ENCODE measurements at regions not wholly inside any gene's neighbourhood (a gene's known extent, or its start where the extent isn't known, plus 50 kb on each side); places are given as distances from the start of the nearest gene placed in this dataset.

- H3K9me3 ChIP-seq (ENCODE audit: low read depth, low read length, poor library complexity, severe bottlenecking), result no peaks in the 10 kb centered on the region
- H3K27ac ChIP-seq (ENCODE audit: low read depth, low read length, poor library complexity, severe bottlenecking), result no peak overlapping the region
- ChIA-PET CTCF (no interaction called here), POLR2A (ENCODE audit: low non-redundant PET) (no interaction called here)
- H3K27me3 ChIP-seq (replicated peaks; ENCODE audit: insufficient read depth, low read depth, low read length, poor library complexity), result peaks cover 5% of the 10 kb centered on the region
- intact Hi-C loops (cut with micrococcal nuclease; ENCODE audit: unreplicated experiment), result no loop called here
- peaks cover 8% of the 10 kb centered on the region for H3K4me1 ChIP-seq (ENCODE audit: insufficient read depth, low read length, poor library complexity, severe bottlenecking)
- no peaks in the 10 kb centered on the region for H3K36me3 ChIP-seq (ENCODE audit: insufficient read depth, low read length, poor library complexity, severe bottlenecking)
- TF ChIP-seq CTCF (conservative IDR thresholded peaks at IDR 0.05; ENCODE audit: low read depth, low read length) (no peak), EZH2 (IDR thresholded peaks at IDR 0.05; ENCODE audit: borderline replicate concordance, low read depth, low read length, poor library complexity, severe bottlenecking) (no peak)
- no peak for DNase-seq (ENCODE audit: low spot score)
- H3K4me3 ChIP-seq (ENCODE audit: low read depth, low read length, poor library complexity, severe bottlenecking), result no peak overlapping the region
- BruUV-seq (replicated peaks), result no TSS peak
Observed at GRCh38 chr4:38193236-38193863, 233.2 kb downstream of the PTTG2 start.

GRCh38 chr4:38194047-38194602 is 233.9 kb downstream of the PTTG2 start:
- intact Hi-C loops (cut with micrococcal nuclease; ENCODE audit: unreplicated experiment), result no loop called here
- no peaks in the 10 kb centered on the region for H3K9me3 ChIP-seq (ENCODE audit: low read depth, low read length, poor library complexity, severe bottlenecking)
- H3K36me3 ChIP-seq (ENCODE audit: insufficient read depth, low read length, poor library complexity, severe bottlenecking), result no peaks in the 10 kb centered on the region
- H3K4me1 ChIP-seq (ENCODE audit: insufficient read depth, low read length, poor library complexity, severe bottlenecking), result peaks cover 8% of the 10 kb centered on the region
- ChIA-PET CTCF (no interaction called here), POLR2A (ENCODE audit: low non-redundant PET) (no interaction called here)
- H3K27me3 ChIP-seq (replicated peaks; ENCODE audit: insufficient read depth, low read depth, low read length, poor library complexity), result peaks cover 5% of the 10 kb centered on the region
- no peak overlapping the region for H3K27ac ChIP-seq (ENCODE audit: low read depth, low read length, poor library complexity, severe bottlenecking)
- no peak for DNase-seq (ENCODE audit: low spot score)
- TF ChIP-seq EZH2 (IDR thresholded peaks at IDR 0.05; ENCODE audit: borderline replicate concordance, low read depth, low read length, poor library complexity, severe bottlenecking) (no peak), CTCF (conservative IDR thresholded peaks at IDR 0.05; ENCODE audit: low read depth, low read length) (no peak)
- no peak overlapping the region for H3K4me3 ChIP-seq (ENCODE audit: low read depth, low read length, poor library complexity, severe bottlenecking)
- BruUV-seq (replicated peaks), result no TSS peak

- CTCF ChIA-PET, result no interaction called here
- peaks cover 6% of the 10 kb centered on the region for H3K4me1 ChIP-seq (ENCODE audit: insufficient read depth, low read length, poor library complexity, severe bottlenecking)
- no peak overlapping the region for H3K27ac ChIP-seq (ENCODE audit: low read depth, low read length, poor library complexity, severe bottlenecking)
- TF ChIP-seq EZH2 (IDR thresholded peaks at IDR 0.05; ENCODE audit: borderline replicate concordance, low read depth, low read length, poor library complexity, severe bottlenecking), result no peak
- H3K4me3 ChIP-seq (ENCODE audit: low read depth, low read length, poor library complexity, severe bottlenecking), result no peak overlapping the region
- H3K27me3 ChIP-seq (replicated peaks; ENCODE audit: insufficient read depth, low read depth, low read length, poor library complexity), result peaks cover 10% of the 10 kb centered on the region
- no TSS peak for BruUV-seq (replicated peaks)
- no peaks in the 10 kb centered on the region for H3K9me3 ChIP-seq (ENCODE audit: low read depth, low read length, poor library complexity, severe bottlenecking)
- H3K36me3 ChIP-seq (ENCODE audit: insufficient read depth, low read length, poor library complexity, severe bottlenecking), result no peaks in the 10 kb centered on the region
- no peak for DNase-seq (ENCODE audit: low spot score)
- POLR2A ChIA-PET (ENCODE audit: low non-redundant PET), result no interaction called here
- intact Hi-C loops (cut with micrococcal nuclease; ENCODE audit: unreplicated experiment), result no loop called here
Observed at GRCh38 chr4:38195486-38195885, 235.3 kb downstream of the PTTG2 start.

- BruUV-seq (replicated peaks), result no TSS peak
- TF ChIP-seq CTCF (conservative IDR thresholded peaks at IDR 0.05; ENCODE audit: low read depth, low read length) (no peak), EZH2 (IDR thresholded peaks at IDR 0.05; ENCODE audit: borderline replicate concordance, low read depth, low read length, poor library complexity, severe bottlenecking) (no peak)
Observed at GRCh38 chr4:38195911-38196310, 235.7 kb downstream of the PTTG2 start.

More at GRCh38 chr4:38195911-38196310, 235.7 kb downstream of the PTTG2 start:
- Histone ChIP-seq H3K27ac (ENCODE audit: low read depth, low read length, poor library complexity, severe bottlenecking) (no peak overlapping the region), H3K9me3 (ENCODE audit: low read depth, low read length, poor library complexity, severe bottlenecking) (no peaks in the 10 kb centered on the region), H3K36me3 (ENCODE audit: insufficient read depth, low read length, poor library complexity, severe bottlenecking) (no peaks in the 10 kb centered on the region), H3K4me1 (ENCODE audit: insufficient read depth, low read length, poor library complexity, severe bottlenecking) (peaks cover 2% of the 10 kb centered on the region), H3K27me3 (replicated peaks; ENCODE audit: insufficient read depth, low read depth, low read length, poor library complexity) (peaks cover 10% of the 10 kb centered on the region), H3K4me3 (ENCODE audit: low read depth, low read length, poor library complexity, severe bottlenecking) (no peak overlapping the region)
- intact Hi-C loops (cut with micrococcal nuclease; ENCODE audit: unreplicated experiment), result no loop called here
- DNase-seq (ENCODE audit: low spot score), result no peak
- CTCF ChIA-PET, result no interaction called here
- POLR2A ChIA-PET (ENCODE audit: low non-redundant PET), result no interaction called here

Measured in A673 (cell line).